ENCODE measurements at regions not wholly inside any gene's neighbourhood (a gene's known extent, or its start where the extent isn't known, plus 50 kb on each side); places are given as distances from the start of the nearest gene placed in this dataset.
A peak's percentile ranks its signal among the peaks of the same experiment; 100 is the strongest.

- dilution Hi-C loops (cut with MboI; ENCODE audit: extremely low pct_ligation_motif_present, low sequenced_read_pairs), result no loop called here
- Histone ChIP-seq H4K20me1 (ENCODE audit: control insufficient read depth, extremely low read depth, insufficient read depth, low read length) (no peaks in the 10 kb centered on the region), H3K27ac (ENCODE audit: control insufficient read depth, insufficient read depth, low read length) (no peak overlapping the region), H2AFZ (ENCODE audit: control insufficient read depth, low read length) (no peak overlapping the region), H3K27me3 (ENCODE audit: control insufficient read depth, extremely low read depth, insufficient read depth, low read length) (no peaks in the 10 kb centered on the region), H3K36me3 (ENCODE audit: control insufficient read depth in 2 of 2, extremely low read depth in 1 of 2, insufficient read depth in 2 of 2, low read length in 2 of 2) (no peaks in the 10 kb centered on the region), H3K4me3 (ENCODE audit: control insufficient read depth in 2 of 3, extremely low read depth in 1 of 3, insufficient read depth in 2 of 3, low read depth in 1 of 3, low read length in 3 of 3) (no peak overlapping the region), H3K79me2 (ENCODE audit: control insufficient read depth, insufficient read depth, low read length) (no peaks in the 10 kb centered on the region), H3K4me2 (ENCODE audit: control insufficient read depth, extremely low read depth, insufficient read depth, low read depth, low read length) (no peak overlapping the region), H3K9ac (ENCODE audit: control insufficient read depth, extremely low read depth, insufficient read depth, low read length) (no peak overlapping the region), H3K4me1 (ENCODE audit: control insufficient read depth, extremely low read depth, insufficient read depth, low read length) (no peaks in the 10 kb centered on the region), H3K9me1 (ENCODE audit: control insufficient read depth, extremely low read depth, insufficient read depth, low read length) (no peaks in the 10 kb centered on the region), H3K9me3 (ENCODE audit: control insufficient read depth, low read depth, low read length) (no peaks in the 10 kb centered on the region)
- TF ChIP-seq, protein P1, sequence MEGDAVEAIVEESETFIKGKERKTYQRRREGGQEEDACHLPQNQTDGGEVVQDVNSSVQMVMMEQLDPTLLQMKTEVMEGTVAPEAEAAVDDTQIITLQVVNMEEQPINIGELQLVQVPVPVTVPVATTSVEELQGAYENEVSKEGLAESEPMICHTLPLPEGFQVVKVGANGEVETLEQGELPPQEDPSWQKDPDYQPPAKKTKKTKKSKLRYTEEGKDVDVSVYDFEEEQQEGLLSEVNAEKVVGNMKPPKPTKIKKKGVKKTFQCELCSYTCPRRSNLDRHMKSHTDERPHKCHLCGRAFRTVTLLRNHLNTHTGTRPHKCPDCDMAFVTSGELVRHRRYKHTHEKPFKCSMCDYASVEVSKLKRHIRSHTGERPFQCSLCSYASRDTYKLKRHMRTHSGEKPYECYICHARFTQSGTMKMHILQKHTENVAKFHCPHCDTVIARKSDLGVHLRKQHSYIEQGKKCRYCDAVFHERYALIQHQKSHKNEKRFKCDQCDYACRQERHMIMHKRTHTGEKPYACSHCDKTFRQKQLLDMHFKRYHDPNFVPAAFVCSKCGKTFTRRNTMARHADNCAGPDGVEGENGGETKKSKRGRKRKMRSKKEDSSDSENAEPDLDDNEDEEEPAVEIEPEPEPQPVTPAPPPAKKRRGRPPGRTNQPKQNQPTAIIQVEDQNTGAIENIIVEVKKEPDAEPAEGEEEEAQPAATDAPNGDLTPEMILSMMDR (optimal IDR thresholded peaks at IDR 0.05 in 1 of 3, IDR thresholded peaks at IDR 0.05 in 1 of 3, conservative IDR thresholded peaks at IDR 0.05 in 1 of 3; ENCODE audit: extremely low read depth in 1 of 3, insufficient read depth in 2 of 3, low read length in 3 of 3), result no peak
- TF ChIP-seq EZH2 (IDR thresholded peaks at IDR 0.05; ENCODE audit: low read length), result no peak
- no peak for FAIRE-seq
- no peak for DNase-seq (ENCODE audit: low read depth, low spot score)
Observed at GRCh38 chr2:223269386-223269785, 217.4 kb downstream of the KCNE4 start.

- Histone ChIP-seq H3K27ac (ENCODE audit: control insufficient read depth, insufficient read depth, low read length) (no peak overlapping the region), H3K4me1 (ENCODE audit: control insufficient read depth, extremely low read depth, insufficient read depth, low read length) (no peaks in the 10 kb centered on the region), H3K79me2 (ENCODE audit: control insufficient read depth, insufficient read depth, low read length) (no peaks in the 10 kb centered on the region), H3K9me3 (ENCODE audit: control insufficient read depth, low read depth, low read length) (no peaks in the 10 kb centered on the region), H3K4me3 (ENCODE audit: control insufficient read depth in 2 of 3, extremely low read depth in 1 of 3, insufficient read depth in 2 of 3, low read depth in 1 of 3, low read length in 3 of 3) (no peak overlapping the region), H3K9me1 (ENCODE audit: control insufficient read depth, extremely low read depth, insufficient read depth, low read length) (no peaks in the 10 kb centered on the region), H3K9ac (ENCODE audit: control insufficient read depth, extremely low read depth, insufficient read depth, low read length) (no peak overlapping the region), H3K27me3 (ENCODE audit: control insufficient read depth, extremely low read depth, insufficient read depth, low read length) (no peaks in the 10 kb centered on the region), H3K36me3 (ENCODE audit: control insufficient read depth in 2 of 2, extremely low read depth in 1 of 2, insufficient read depth in 2 of 2, low read length in 2 of 2) (no peaks in the 10 kb centered on the region), H4K20me1 (ENCODE audit: control insufficient read depth, extremely low read depth, insufficient read depth, low read length) (no peaks in the 10 kb centered on the region), H2AFZ (ENCODE audit: control insufficient read depth, low read length) (peak overlapping the region; percentile 9), H3K4me2 (ENCODE audit: control insufficient read depth, extremely low read depth, insufficient read depth, low read depth, low read length) (no peak overlapping the region)
- dilution Hi-C loops (cut with MboI; ENCODE audit: extremely low pct_ligation_motif_present, low sequenced_read_pairs), result no loop called here
- no peak for DNase-seq (ENCODE audit: low read depth, low spot score)
- peak; percentile 26 for FAIRE-seq
- no peak for TF ChIP-seq EZH2 (IDR thresholded peaks at IDR 0.05; ENCODE audit: low read length)
- TF ChIP-seq, protein P1 (optimal IDR thresholded peaks at IDR 0.05 in 1 of 3, IDR thresholded peaks at IDR 0.05 in 1 of 3, conservative IDR thresholded peaks at IDR 0.05 in 1 of 3; ENCODE audit: extremely low read depth in 1 of 3, insufficient read depth in 2 of 3, low read length in 3 of 3), result no peak
Observed at GRCh38 chr2:223270548-223270947, 218.6 kb downstream of the KCNE4 start.

All from keratinocyte (primary cell).